ENCODE measurements at regions not wholly inside any gene's neighbourhood (a gene's known extent, or its start where the extent isn't known, plus 50 kb on each side); places are given as distances from the start of the nearest gene placed in this dataset.

DNA sequence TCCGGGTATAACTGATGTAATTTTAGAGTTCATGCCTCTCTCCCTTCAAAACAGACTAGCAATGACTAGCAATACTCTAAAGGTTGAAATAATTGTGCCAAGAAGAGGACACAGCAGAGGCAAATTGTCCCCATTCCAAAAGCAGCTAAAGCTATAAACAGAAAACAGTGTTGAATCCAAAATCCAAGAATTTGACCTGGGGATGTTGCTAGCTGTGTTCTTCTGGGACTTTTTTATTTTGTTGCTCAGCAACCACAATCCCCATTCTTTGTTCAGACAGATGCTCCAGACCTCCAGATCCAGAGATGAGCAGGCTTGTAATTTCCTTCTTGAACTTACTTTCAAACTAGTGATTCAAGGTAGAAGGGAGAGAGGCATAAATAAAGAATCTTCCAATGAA, 191.5 kb downstream of the FOXB1 start:
- Histone ChIP-seq H3K36me3 (ENCODE audit: control insufficient read depth in 4 of 4, insufficient read depth in 3 of 4, low read depth in 1 of 4, low read length in 3 of 4) (no peaks in the 10 kb centered on the region), H3K9ac (ENCODE audit: low read depth in 1 of 2, low read length in 2 of 2) (no peak overlapping the region), H3K27ac (ENCODE audit: low read depth in 1 of 2, low read length in 2 of 2) (no peak overlapping the region), H3K4me3 (ENCODE audit: low read depth in 1 of 3, low read length in 3 of 3) (no peak overlapping the region), H3K27me3 (ENCODE audit: control insufficient read depth in 4 of 4, insufficient read depth in 4 of 4, low read length in 3 of 4) (peaks cover 0 to 5% (median 0%) of the 10 kb centered on the region in 4 donors), H3K4me1 (ENCODE audit: control insufficient read depth in 4 of 4, insufficient read depth in 4 of 4, low read length in 3 of 4) (no peaks in the 10 kb centered on the region), H3K9me3 (ENCODE audit: control insufficient read depth in 4 of 4, low read length in 3 of 4) (no peaks in the 10 kb centered on the region)
- no peak for TF ChIP-seq FOXA2 (IDR thresholded peaks at IDR 0.05)
- TF ChIP-seq FOXA1 (IDR thresholded peaks at IDR 0.05) = no peak
- no peak for TF ChIP-seq HNF4A (conservative IDR thresholded peaks at IDR 0.05)
- TF ChIP-seq RXRA (IDR thresholded peaks at IDR 0.05) = no peak
- no peak for TF ChIP-seq HNF4G (IDR thresholded peaks at IDR 0.05)
- TF ChIP-seq, protein P1, sequence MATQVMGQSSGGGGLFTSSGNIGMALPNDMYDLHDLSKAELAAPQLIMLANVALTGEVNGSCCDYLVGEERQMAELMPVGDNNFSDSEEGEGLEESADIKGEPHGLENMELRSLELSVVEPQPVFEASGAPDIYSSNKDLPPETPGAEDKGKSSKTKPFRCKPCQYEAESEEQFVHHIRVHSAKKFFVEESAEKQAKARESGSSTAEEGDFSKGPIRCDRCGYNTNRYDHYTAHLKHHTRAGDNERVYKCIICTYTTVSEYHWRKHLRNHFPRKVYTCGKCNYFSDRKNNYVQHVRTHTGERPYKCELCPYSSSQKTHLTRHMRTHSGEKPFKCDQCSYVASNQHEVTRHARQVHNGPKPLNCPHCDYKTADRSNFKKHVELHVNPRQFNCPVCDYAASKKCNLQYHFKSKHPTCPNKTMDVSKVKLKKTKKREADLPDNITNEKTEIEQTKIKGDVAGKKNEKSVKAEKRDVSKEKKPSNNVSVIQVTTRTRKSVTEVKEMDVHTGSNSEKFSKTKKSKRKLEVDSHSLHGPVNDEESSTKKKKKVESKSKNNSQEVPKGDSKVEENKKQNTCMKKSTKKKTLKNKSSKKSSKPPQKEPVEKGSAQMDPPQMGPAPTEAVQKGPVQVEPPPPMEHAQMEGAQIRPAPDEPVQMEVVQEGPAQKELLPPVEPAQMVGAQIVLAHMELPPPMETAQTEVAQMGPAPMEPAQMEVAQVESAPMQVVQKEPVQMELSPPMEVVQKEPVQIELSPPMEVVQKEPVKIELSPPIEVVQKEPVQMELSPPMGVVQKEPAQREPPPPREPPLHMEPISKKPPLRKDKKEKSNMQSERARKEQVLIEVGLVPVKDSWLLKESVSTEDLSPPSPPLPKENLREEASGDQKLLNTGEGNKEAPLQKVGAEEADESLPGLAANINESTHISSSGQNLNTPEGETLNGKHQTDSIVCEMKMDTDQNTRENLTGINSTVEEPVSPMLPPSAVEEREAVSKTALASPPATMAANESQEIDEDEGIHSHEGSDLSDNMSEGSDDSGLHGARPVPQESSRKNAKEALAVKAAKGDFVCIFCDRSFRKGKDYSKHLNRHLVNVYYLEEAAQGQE (IDR thresholded peaks at IDR 0.05) = no peak
- TF ChIP-seq NR2F2 (IDR thresholded peaks at IDR 0.05) = no peak
- TF ChIP-seq, protein P2, sequence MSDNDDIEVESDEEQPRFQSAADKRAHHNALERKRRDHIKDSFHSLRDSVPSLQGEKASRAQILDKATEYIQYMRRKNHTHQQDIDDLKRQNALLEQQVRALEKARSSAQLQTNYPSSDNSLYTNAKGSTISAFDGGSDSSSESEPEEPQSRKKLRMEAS (IDR thresholded peaks at IDR 0.05) = no peak
- TF ChIP-seq, protein P3, sequence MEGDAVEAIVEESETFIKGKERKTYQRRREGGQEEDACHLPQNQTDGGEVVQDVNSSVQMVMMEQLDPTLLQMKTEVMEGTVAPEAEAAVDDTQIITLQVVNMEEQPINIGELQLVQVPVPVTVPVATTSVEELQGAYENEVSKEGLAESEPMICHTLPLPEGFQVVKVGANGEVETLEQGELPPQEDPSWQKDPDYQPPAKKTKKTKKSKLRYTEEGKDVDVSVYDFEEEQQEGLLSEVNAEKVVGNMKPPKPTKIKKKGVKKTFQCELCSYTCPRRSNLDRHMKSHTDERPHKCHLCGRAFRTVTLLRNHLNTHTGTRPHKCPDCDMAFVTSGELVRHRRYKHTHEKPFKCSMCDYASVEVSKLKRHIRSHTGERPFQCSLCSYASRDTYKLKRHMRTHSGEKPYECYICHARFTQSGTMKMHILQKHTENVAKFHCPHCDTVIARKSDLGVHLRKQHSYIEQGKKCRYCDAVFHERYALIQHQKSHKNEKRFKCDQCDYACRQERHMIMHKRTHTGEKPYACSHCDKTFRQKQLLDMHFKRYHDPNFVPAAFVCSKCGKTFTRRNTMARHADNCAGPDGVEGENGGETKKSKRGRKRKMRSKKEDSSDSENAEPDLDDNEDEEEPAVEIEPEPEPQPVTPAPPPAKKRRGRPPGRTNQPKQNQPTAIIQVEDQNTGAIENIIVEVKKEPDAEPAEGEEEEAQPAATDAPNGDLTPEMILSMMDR (IDR thresholded peaks at IDR 0.05; ENCODE audit: low read depth, low read length, missing input control) = no peak
- TF ChIP-seq EGR1 (IDR thresholded peaks at IDR 0.05; ENCODE audit: low read depth in 2 of 2) = no peak
- DNase-seq (ENCODE audit: low spot score) = no peak
- WGBS = 59% methylated on average over 1 of the region's 1 CpG

DNA sequence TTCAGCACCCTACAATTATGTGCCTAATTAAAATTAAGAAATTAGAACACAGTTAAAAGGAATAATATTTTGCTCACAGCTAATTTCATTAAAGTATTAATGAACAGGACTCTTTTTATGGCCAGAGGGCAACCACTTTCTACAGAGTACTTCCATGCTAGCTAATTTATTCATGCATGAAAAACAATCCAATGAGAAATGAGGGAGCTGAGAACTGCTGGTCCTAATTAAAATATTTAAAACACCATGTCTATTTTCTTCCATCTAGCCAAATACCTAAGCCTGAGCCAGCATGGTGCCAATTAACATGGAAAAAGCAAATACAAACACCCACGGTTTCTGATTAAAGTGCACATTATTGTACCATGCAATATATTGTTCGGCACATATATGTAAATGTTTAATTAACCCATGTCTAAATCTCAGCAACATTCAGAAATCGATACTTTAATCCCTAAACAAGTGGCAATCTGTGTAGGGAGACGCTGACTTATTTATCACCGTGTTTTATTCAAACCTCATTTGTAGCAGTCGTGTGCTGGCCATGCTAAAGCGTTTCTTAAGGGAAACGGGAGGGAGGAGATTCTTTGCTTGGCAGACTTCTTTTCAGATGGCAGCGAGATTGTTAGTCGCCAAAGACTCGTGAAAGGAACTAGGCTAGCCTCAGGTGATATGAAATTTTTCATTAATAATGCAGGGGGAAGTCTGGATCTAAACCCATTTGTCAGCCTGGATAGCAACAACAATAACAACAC, 193.5 kb downstream of the ANXA2 start:
- DNase-seq (ENCODE audit: low spot score) = no peak
- no peak for TF ChIP-seq JUND (IDR thresholded peaks at IDR 0.05)
- no peak for TF ChIP-seq HNF4G (IDR thresholded peaks at IDR 0.05)
- no peak for TF ChIP-seq FOXA1 (IDR thresholded peaks at IDR 0.05)
- TF ChIP-seq, protein P2 (IDR thresholded peaks at IDR 0.05) = no peak
- no peak for TF ChIP-seq SP1 (IDR thresholded peaks at IDR 0.05)
- TF ChIP-seq TAF1 (conservative IDR thresholded peaks at IDR 0.05) = no peak
- TF ChIP-seq, protein P4, sequence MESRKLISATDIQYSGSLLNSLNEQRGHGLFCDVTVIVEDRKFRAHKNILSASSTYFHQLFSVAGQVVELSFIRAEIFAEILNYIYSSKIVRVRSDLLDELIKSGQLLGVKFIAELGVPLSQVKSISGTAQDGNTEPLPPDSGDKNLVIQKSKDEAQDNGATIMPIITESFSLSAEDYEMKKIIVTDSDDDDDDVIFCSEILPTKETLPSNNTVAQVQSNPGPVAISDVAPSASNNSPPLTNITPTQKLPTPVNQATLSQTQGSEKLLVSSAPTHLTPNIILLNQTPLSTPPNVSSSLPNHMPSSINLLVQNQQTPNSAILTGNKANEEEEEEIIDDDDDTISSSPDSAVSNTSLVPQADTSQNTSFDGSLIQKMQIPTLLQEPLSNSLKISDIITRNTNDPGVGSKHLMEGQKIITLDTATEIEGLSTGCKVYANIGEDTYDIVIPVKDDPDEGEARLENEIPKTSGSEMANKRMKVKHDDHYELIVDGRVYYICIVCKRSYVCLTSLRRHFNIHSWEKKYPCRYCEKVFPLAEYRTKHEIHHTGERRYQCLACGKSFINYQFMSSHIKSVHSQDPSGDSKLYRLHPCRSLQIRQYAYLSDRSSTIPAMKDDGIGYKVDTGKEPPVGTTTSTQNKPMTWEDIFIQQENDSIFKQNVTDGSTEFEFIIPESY (IDR thresholded peaks at IDR 0.05) = no peak
- TF ChIP-seq YY1 (IDR thresholded peaks at IDR 0.05) = no peak
- TF ChIP-seq RAD21 (IDR thresholded peaks at IDR 0.05) = no peak
- TF ChIP-seq, protein P5, sequence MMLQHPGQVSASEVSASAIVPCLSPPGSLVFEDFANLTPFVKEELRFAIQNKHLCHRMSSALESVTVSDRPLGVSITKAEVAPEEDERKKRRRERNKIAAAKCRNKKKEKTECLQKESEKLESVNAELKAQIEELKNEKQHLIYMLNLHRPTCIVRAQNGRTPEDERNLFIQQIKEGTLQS (IDR thresholded peaks at IDR 0.05) = no peak
- no peak for TF ChIP-seq GABPA (IDR thresholded peaks at IDR 0.05 in 1 of 2, conservative IDR thresholded peaks at IDR 0.05 in 1 of 2)
- TF ChIP-seq RXRA (IDR thresholded peaks at IDR 0.05) = no peak
- H3K27me3 ChIP-seq (ENCODE audit: control insufficient read depth in 4 of 4, insufficient read depth in 4 of 4, low read length in 3 of 4) = peaks cover 0 to 16% (median 3%) of the 10 kb centered on the region in 4 donors
- H3K27ac ChIP-seq (ENCODE audit: low read depth in 1 of 2, low read length in 2 of 2) = no peak overlapping the region
- no peaks in the 10 kb centered on the region for H3K9me3 ChIP-seq (ENCODE audit: control insufficient read depth in 4 of 4, low read length in 3 of 4)
- H3K4me1 ChIP-seq (ENCODE audit: control insufficient read depth in 4 of 4, insufficient read depth in 4 of 4, low read length in 3 of 4) = no peaks in the 10 kb centered on the region
- WGBS = 60% methylated on average over 11 of the region's 11 CpGs
- H3K36me3 ChIP-seq (ENCODE audit: control insufficient read depth in 4 of 4, insufficient read depth in 3 of 4, low read depth in 1 of 4, low read length in 3 of 4) = no peaks in the 10 kb centered on the region
- no peak overlapping the region for H3K9ac ChIP-seq (ENCODE audit: low read depth in 1 of 2, low read length in 2 of 2)
- H3K4me3 ChIP-seq (ENCODE audit: low read depth in 1 of 3, low read length in 3 of 3) = no peak overlapping the region
